DLD1 (cell line): ENCODE measurements at regions not wholly inside any gene's neighbourhood (a gene's known extent, or its start where the extent isn't known, plus 50 kb on each side); places are given as distances from the start of the nearest gene placed in this dataset.

Experiments used
- in situ Hi-C: cut with HindIII; loops from 2 replicates; pipeline ENCODE4 v1.10.0; 2017; ENCODE audit warnings: low sequenced_read_pairs

- in situ Hi-C loops = no loop called here
Observed at GRCh38 chr10:10914144-10914543, 103.5 kb upstream of the CELF2 start.

DNA sequence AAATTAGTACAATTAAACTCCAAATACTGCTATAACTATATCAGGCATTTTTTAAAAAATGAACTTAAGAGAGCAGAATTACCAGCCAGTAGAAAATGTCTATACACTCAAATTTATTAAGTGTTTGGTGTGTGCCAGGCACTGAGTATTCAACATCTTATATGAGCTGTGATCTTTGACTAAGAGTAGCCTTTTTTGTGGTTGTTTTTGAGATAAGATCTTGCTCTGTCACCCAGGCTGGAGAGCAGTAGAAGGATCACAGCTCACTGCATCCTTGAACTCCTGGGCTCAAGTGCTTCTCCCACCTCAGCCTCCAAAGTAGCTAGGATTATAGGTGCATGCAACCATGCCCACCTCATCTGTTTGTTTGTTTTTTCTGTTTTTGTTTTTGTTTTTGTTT is 102.5 kb upstream of the CELF2 start:
- in situ Hi-C loops = no loop called here

DNA sequence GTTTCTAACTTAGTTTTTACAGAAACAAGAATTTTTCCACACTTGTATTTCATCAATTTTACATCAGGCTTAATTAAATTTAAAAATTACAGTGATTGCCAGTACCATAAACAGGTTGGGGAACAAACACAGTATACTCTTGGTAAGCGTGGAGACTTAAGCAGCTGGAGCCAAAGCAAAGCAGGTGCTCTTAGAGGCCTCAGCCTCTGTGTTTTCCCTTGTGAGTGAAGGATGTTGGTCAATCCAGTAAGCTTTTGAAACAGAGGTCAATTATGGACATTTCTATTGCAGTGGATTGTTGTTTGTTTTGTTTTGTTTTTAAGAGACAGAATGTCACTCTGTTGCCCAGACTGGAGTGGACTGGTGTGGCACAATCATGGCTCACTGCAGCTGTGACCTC is 100.6 kb upstream of the CELF2 start:
- in situ Hi-C loops = no loop called here

DNA sequence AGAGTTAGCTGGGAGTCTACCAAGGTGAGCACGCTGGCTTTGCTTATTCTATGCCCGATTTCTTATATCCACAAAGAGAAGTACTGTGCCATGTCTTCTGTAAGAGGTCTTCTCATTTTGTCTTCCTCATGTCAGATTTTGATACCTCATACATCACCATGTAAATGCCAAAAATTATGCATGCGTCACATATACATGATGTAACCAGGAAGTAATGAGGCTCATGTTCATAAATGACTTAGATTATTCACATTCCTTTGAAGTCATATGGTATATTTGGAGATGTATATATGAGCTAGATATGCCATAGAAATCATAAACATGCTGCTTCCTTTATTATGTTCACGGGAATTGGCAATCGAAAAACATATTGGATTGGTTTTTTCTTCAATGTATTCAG is 97.7 kb upstream of the CELF2 start:
- in situ Hi-C loops = no loop called here

- in situ Hi-C loops = no loop called here
Observed at GRCh38 chr10:10921826-10922461, 95.7 kb upstream of the CELF2 start.

- in situ Hi-C loops = no loop called here
Observed at GRCh38 chr10:10923029-10923651, 94.5 kb upstream of the CELF2 start.

- in situ Hi-C loops = no loop called here
Observed at GRCh38 chr10:10925667-10926066, 92.0 kb upstream of the CELF2 start.

GRCh38 chr10:10927608-10928007 is 90.1 kb upstream of the CELF2 start:
- in situ Hi-C loops = no loop called here

DNA sequence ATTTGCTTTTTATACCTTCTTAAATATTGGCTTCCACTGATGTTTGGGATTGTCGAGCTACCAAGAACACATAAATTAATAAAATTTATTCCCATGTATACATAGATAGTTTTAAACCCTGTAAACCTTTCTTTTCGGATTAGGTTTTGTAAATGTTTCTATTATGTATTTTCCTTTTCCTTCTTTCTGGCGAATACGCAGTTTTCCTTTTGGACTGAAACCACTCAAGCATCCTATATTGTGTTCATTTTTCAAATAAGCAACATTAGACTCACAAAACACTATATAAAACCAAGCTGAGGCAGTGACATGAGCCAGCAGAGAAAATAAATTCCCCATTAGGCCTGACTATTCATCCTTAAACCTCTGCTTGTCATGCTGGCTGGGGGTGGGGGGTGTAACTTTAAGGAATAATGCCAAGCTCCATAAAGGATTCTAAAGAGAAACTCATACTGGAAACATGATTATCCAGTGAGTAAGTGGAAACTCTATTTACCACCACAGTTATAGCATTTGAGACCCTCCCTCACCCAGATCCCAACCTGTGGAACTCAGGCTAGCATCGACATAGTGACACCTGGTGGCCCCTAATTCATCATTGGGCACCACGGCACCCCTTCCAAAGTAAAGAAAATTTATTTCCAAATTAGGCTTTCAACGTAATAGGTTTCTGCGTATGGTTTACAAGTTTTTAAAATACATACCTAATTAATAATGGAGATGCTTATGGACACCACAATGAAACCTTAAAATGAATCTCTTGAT is 86.5 kb upstream of the CELF2 start:
- in situ Hi-C loops = no loop called here

DNA sequence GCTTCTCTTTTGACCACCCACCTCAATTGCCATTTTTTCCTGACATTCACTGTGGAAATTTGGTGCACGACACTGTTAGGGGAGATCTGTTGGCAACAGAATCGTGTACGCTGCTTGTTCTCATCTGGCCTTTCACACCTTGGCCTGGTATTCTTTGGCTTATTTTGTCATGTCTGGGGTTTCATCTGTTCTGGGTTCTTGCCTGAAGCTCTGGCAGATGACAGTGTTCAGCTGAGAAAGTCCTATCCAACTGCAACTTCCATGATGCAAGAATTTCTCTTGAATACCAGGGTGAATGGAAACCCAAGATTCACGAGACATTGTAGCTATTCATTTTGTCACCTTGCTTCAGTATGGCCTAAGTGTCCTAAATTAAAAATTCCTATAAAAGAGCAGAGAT is 82.6 kb upstream of the CELF2 start:
- in situ Hi-C loops = no loop called here

GRCh38 chr10:10938676-10939075 is 79.0 kb upstream of the CELF2 start:
- in situ Hi-C loops = no loop called here

GRCh38 chr10:10941127-10941730 is 76.4 kb upstream of the CELF2 start:
- in situ Hi-C loops = no loop called here

DNA sequence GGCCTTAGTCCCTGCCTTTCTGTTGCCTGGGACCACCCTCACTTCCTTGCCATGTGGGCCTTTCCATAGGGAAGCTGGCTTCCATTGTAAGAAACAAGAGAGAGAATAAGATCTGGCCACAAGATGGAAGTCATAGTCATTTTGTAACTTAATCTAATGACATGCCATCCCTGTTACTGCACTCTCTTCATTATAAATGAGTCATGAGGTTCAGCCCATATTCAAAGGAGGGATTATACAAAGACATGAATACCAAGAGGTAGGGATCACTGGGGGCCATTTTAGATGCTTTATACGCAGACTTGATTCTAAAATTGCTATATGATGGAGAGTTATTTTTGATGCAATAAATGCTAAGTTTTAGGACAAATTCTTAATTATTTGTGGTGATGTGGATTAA is 75.2 kb upstream of the CELF2 start:
- in situ Hi-C loops = no loop called here

GRCh38 chr10:10946081-10946480 is 71.6 kb upstream of the CELF2 start:
- in situ Hi-C loops = no loop called here

GRCh38 chr10:10946801-10947200 is 70.9 kb upstream of the CELF2 start:
- in situ Hi-C loops = no loop called here

GRCh38 chr10:10951675-10952074 is 66.0 kb upstream of the CELF2 start:
- in situ Hi-C loops = no loop called here

DNA sequence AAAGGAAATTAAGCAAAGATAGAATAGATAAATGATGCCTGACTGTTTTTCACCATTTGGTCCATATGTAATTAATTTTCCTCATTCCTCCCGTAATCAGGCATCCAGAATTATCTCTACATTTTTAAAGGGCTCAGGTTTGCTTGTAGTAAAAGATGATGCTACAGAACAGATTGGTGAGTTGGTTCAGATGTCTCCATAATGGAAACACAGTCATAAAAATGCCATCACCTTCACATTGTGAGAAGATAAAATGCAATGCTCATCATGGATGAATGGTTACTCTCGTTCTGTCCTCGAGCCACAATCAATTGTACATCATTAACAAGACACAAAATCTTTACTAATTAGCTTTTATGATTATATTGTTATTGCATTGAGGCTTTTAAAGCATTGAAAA is 64.9 kb upstream of the CELF2 start:
- in situ Hi-C loops = no loop called here

- in situ Hi-C loops = no loop called here
Observed at GRCh38 chr10:10956681-10957542, 60.8 kb upstream of the CELF2 start.

DNA sequence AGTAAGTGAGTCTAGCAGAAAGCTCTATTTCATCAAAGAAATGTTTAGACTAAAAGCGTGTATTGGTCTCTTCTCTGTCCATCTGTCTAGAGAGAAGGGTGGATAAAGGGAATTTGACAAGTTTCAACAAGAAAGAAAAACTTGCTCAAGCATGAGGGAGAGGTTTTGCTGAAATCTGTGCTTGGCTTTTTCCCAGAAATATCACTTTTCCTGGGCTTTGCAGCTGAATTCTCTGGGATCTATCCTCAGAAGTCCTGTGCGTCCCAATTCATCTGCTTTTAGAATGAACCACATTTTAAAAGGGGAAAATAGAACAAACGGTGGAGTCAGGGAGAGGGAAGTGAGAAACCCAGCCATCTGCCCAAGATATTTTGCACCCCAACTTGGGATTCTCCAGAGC is 59.6 kb upstream of the CELF2 start:
- in situ Hi-C loops = no loop called here

- in situ Hi-C loops = no loop called here
Observed at GRCh38 chr10:10959666-10960065, 58.0 kb upstream of the CELF2 start.

- in situ Hi-C loops = no loop called here
Observed at GRCh38 chr10:10960534-10960933, 57.1 kb upstream of the CELF2 start.
